Panc1 (cell line): ENCODE measurements at regions not wholly inside any gene's neighbourhood (a gene's known extent, or its start where the extent isn't known, plus 50 kb on each side); places are given as distances from the start of the nearest gene placed in this dataset.

Source experiments
- ATAC-seq: fragments of 200-7000 bp; cut with Tn5 transposase; 2 replicates; pipeline ENCODE4 v1.9.1; 2020; ENCODE audit warnings: mild to moderate bottlenecking, moderate library complexity
- BruUV-seq: library from RNA; stranded (reverse); fragments of 400-500 nt; replicated peaks from 2 replicates; lab custom pipeline; 2021; lab: Mats Ljungman, UMichigan
- CTCF ChIA-PET: fragments of 300-600 bp; sonication (Branson Sonifier 250); formaldehyde crosslinking; loops from one replicate; lab custom pipeline; 2022; ENCODE audit warnings: antibody characterized with exemption; lab: Charles Lee
- POLR2A ChIA-PET: fragments of 300-600 bp; sonication (Branson Sonifier 250); formaldehyde crosslinking; loops from one replicate; lab custom pipeline; 2022; ENCODE audit warnings: antibody characterized with exemption; lab: Charles Lee
- DNase-seq: peaks from one replicate; pipeline ENCODE4 v3.0.0-alpha.2; 2010; ENCODE audit warnings: low read depth, low spot score
- H3K27ac ChIP-seq: 2 replicates; pipeline ENCODE4 v1.5.1; 2011; ENCODE audit warnings: mild to moderate bottlenecking, low read length, inconsistent platforms
- H3K27me3 ChIP-seq: fragments of 200-500 bp; sonication (Bioruptor generic); 2 replicates; pipeline ENCODE4 v1.6.0; 2014; ENCODE audit warnings: low read length, inconsistent platforms; ENCODE audit not compliant: control insufficient read depth, insufficient read depth
- H3K36me3 ChIP-seq: fragments of 200-500 bp; sonication (Bioruptor generic); 2 replicates; pipeline ENCODE4 v1.5.1; 2014; ENCODE audit warnings: inconsistent platforms, mild to moderate bottlenecking, low read length, moderate library complexity; ENCODE audit not compliant: control insufficient read depth, insufficient read depth
- H3K4me1 ChIP-seq: 2 replicates; pipeline ENCODE4 v1.5.1; 2011; ENCODE audit warnings: inconsistent platforms, mild to moderate bottlenecking, low read length, moderate library complexity; ENCODE audit not compliant: control insufficient read depth, insufficient read depth
- H3K4me3 ChIP-seq, 2 experiments: 2 replicates each; pipeline ENCODE4 v1.5.1; 2011 to 2012; ENCODE audit warnings: low read depth in 2 of 2, low read length in 2 of 2, mild to moderate bottlenecking in 2 of 2, inconsistent platforms in 1 of 2, moderate library complexity in 1 of 2
- H3K9me3 ChIP-seq: fragments of 200-500 bp; sonication (Bioruptor generic); 2 replicates; pipeline ENCODE4 v1.5.1; 2014; ENCODE audit warnings: low read depth, mild to moderate bottlenecking, inconsistent platforms, low read length, moderate library complexity; ENCODE audit not compliant: control insufficient read depth, insufficient read depth
- CTCF ChIP-seq: fragments of 450-650 bp; IDR thresholded peaks from 2 replicates; pipeline ENCODE4 v1.5.1; 2017; ENCODE audit warnings: mild to moderate bottlenecking
- POLR2AphosphoS5 ChIP-seq: IDR thresholded peaks from 2 replicates; pipeline ENCODE4 v1.6.1; 2012; ENCODE audit warnings: mild to moderate bottlenecking, low read depth, low read length, moderate library complexity
- REST ChIP-seq, 2 experiments: IDR thresholded peaks; 2 replicates each; pipeline ENCODE4 v1.6.1; 2011 to 2012; ENCODE audit warnings: low read depth in 2 of 2, control low read depth in 1 of 2, low read length in 1 of 2, mild to moderate bottlenecking in 1 of 2, moderate library complexity in 1 of 2; ENCODE audit not compliant: insufficient read depth in 1 of 2
- SIN3A ChIP-seq: IDR thresholded peaks from 2 replicates; pipeline ENCODE4 v1.6.1; 2012; ENCODE audit warnings: low read depth, mild to moderate bottlenecking, low read length, moderate library complexity, borderline replicate concordance; ENCODE audit not compliant: insufficient read depth
- TCF7L2 ChIP-seq: IDR thresholded peaks from 2 replicates; pipeline ENCODE4 v1.6.1; 2011; ENCODE audit warnings: mild to moderate bottlenecking, low read depth, low read length, inconsistent platforms
- in situ Hi-C: cut with HindIII; loops from 2 replicates; pipeline ENCODE4 v1.10.0; 2016; ENCODE audit warnings: low sequenced_read_pairs, low pct_unique_long_range_greater_than_20kb
- intact Hi-C: fragments of 100-400 bp; cut with micrococcal nuclease; formaldehyde crosslinking; loops from one replicate; pipeline ENCODE4 v1.10.0; 2022; ENCODE audit not compliant: unreplicated experiment

- intact Hi-C loops (no loop called here), in situ Hi-C loops (no loop called here)
- POLR2A ChIA-PET, result interaction anchor here (0.6 kb wide), 1 partner anchor 1038 kb away, joined by 4 read pairs; no protein-coding TSS in a partner anchor
- ATAC-seq (no peak), DNase-seq (no peak)
- no peak overlapping the region for H3K4me3 ChIP-seq
- no peaks in the 10 kb centered on the region for H3K9me3 ChIP-seq
- H3K4me1 ChIP-seq, result no peaks in the 10 kb centered on the region
- no peaks in the 10 kb centered on the region for H3K36me3 ChIP-seq
- H3K27me3 ChIP-seq, result no peaks in the 10 kb centered on the region
- no peak overlapping the region for H3K27ac ChIP-seq
- BruUV-seq, result no TSS peak
- CTCF ChIA-PET, result no interaction called here
- no peak for TF ChIP-seq SIN3A
- no peak for TF ChIP-seq POLR2AphosphoS5
- no peak for TF ChIP-seq TCF7L2
- TF ChIP-seq CTCF, result no peak
- TF ChIP-seq REST (IDR thresholded peaks at IDR 0.05; ENCODE audit: insufficient read depth in 1 of 2, low read depth in 2 of 2, low read length in 1 of 2), result no peak
Measured at GRCh38 chr14:53285064-53285463, 131.9 kb upstream of the DDHD1 start.

- no peak overlapping the region for H3K27ac ChIP-seq
- no peak overlapping the region for H3K4me3 ChIP-seq
- BruUV-seq, result no TSS peak
- H3K27me3 ChIP-seq, result no peaks in the 10 kb centered on the region
- TF ChIP-seq REST (IDR thresholded peaks at IDR 0.05; ENCODE audit: insufficient read depth in 1 of 2, low read depth in 2 of 2, low read length in 1 of 2) (no peak), CTCF (no peak), TCF7L2 (no peak)
- no peaks in the 10 kb centered on the region for H3K9me3 ChIP-seq
- CTCF ChIA-PET, result no interaction called here
- no peaks in the 10 kb centered on the region for H3K4me1 ChIP-seq
- DNase-seq (no peak), ATAC-seq (no peak)
- intact Hi-C loops, result no loop called here
- POLR2A ChIA-PET, result interaction anchor here (0.6 kb wide), 1 partner anchor 101 kb away, joined by 4 read pairs; no protein-coding TSS in a partner anchor
- no peaks in the 10 kb centered on the region for H3K36me3 ChIP-seq
- in situ Hi-C loops, result no loop called here
Measured at GRCh38 chr14:53278602-53279506, 125.7 kb upstream of the DDHD1 start.
